ENCODE measurements at regions not wholly inside any gene's neighbourhood (a gene's known extent, or its start where the extent isn't known, plus 50 kb on each side); places are given as distances from the start of the nearest gene placed in this dataset.

DNA sequence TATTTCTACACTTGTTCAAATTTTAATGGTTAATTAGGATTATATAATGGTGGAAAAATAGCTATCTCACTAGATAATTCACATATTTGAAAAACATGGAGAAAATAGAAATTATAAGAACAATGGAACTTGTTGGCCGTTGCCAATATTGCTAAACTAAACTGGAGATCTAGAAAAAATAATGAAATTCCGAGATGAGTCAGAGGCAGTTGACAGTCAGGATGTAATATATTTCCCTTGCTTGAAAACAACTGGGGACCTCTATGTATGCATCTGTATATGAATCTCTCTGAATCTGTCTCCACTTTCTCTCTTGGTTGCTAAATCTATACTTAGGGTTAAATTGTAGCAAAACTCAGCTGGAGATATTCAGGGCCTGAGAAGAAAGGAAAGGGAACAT is 1108.2 kb upstream of the GJE1 start:
- TF ChIP-seq, protein P1, sequence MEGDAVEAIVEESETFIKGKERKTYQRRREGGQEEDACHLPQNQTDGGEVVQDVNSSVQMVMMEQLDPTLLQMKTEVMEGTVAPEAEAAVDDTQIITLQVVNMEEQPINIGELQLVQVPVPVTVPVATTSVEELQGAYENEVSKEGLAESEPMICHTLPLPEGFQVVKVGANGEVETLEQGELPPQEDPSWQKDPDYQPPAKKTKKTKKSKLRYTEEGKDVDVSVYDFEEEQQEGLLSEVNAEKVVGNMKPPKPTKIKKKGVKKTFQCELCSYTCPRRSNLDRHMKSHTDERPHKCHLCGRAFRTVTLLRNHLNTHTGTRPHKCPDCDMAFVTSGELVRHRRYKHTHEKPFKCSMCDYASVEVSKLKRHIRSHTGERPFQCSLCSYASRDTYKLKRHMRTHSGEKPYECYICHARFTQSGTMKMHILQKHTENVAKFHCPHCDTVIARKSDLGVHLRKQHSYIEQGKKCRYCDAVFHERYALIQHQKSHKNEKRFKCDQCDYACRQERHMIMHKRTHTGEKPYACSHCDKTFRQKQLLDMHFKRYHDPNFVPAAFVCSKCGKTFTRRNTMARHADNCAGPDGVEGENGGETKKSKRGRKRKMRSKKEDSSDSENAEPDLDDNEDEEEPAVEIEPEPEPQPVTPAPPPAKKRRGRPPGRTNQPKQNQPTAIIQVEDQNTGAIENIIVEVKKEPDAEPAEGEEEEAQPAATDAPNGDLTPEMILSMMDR (IDR thresholded peaks at IDR 0.05; ENCODE audit: low read length) = no peak
- TF ChIP-seq EZH2 (IDR thresholded peaks at IDR 0.05; ENCODE audit: borderline replicate concordance, low read length) = no peak
